Mucosa of stomach (tissue), 1 donor: ENCODE measurements at regions not wholly inside any gene's neighbourhood (a gene's known extent, or its start where the extent isn't known, plus 50 kb on each side); places are given as distances from the start of the nearest gene placed in this dataset.

Source experiments
- H3K27me3 ChIP-seq: one replicate; pipeline ENCODE4 v1.7.0; 2013; ENCODE audit warnings: mild to moderate bottlenecking, low read length; ENCODE audit not compliant: control insufficient read depth, insufficient read depth
- H3K36me3 ChIP-seq: one replicate; pipeline ENCODE4 v1.7.0; 2013; ENCODE audit warnings: low read length; ENCODE audit not compliant: control insufficient read depth, insufficient read depth
- H3K4me1 ChIP-seq: one replicate; pipeline ENCODE4 v1.7.0; 2013; ENCODE audit warnings: mild to moderate bottlenecking, low read length; ENCODE audit not compliant: control insufficient read depth, insufficient read depth
- H3K4me3 ChIP-seq: one replicate; pipeline ENCODE4 v1.7.0; 2013; ENCODE audit warnings: low read length
- H3K9ac ChIP-seq: one replicate; pipeline ENCODE4 v1.7.0; 2013; ENCODE audit warnings: mild to moderate bottlenecking, low read length, moderate library complexity
- H3K9me3 ChIP-seq: one replicate; pipeline ENCODE4 v1.7.0; 2013; ENCODE audit warnings: mild to moderate bottlenecking, low read length, moderate library complexity; ENCODE audit not compliant: control insufficient read depth
- donor health status: Pancreatic carcinoma.

DNA sequence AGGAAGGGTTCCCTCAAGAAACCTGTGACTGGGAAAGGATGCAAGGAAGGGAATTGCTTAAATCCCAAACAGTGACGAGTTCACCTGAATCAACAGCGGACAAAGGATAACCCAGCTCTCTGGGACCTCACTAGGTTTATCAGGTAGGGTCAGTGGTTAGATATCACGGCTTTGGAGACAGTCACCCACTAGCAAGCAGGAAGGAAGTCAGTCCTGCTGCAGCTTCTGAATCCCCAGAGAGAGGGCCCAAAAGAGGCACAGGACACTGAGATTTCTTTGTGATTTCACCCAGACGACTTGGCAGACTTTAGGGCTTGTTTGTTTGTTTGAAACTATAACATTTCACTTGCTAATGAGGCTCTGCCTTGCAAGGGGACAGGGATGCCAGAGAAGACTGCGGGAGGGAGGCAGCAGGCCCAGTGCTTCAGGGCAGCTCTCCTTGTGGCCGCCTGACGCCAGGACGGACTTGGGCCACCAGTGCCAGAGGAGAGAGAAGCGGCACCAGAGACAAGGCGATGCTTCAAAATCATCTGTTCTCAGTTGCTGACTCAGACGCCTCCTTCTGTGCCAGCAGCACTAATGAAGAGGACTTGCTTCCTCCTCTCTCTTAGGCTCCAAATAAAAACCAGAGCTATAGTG is 275.6 kb upstream of the SLC30A5 start:
- no peaks in the 10 kb centered on the region for H3K9me3 ChIP-seq
- peaks cover 4% of the 10 kb centered on the region for H3K27me3 ChIP-seq
- H3K36me3 ChIP-seq, result no peaks in the 10 kb centered on the region
- H3K4me1 ChIP-seq, result no peaks in the 10 kb centered on the region
- no peak overlapping the region for H3K9ac ChIP-seq
- H3K4me3 ChIP-seq, result no peak overlapping the region

DNA sequence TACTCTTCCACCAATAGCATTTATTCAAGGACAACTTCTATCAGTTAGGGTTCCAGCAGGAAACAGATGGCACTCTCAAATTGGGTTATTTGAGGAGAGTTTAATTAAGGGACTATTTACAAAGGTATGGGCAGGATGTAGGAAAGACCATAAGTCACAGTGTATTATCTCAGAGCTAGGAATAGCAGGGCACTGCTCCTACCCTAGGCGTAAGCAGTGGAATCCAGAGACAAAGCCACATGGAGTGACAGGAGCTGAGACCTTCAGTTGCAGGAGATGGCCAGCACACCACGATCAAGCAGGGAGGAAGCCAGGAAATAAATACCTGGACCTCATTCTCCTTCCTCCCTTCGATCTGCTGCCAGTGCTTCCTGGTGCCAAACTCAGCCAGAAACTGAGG is 274.9 kb upstream of the SLC30A5 start:
- Histone ChIP-seq H3K27me3 (peaks cover 4% of the 10 kb centered on the region), H3K9me3 (no peaks in the 10 kb centered on the region), H3K4me1 (no peaks in the 10 kb centered on the region), H3K9ac (no peak overlapping the region), H3K36me3 (no peaks in the 10 kb centered on the region), H3K4me3 (no peak overlapping the region)

DNA sequence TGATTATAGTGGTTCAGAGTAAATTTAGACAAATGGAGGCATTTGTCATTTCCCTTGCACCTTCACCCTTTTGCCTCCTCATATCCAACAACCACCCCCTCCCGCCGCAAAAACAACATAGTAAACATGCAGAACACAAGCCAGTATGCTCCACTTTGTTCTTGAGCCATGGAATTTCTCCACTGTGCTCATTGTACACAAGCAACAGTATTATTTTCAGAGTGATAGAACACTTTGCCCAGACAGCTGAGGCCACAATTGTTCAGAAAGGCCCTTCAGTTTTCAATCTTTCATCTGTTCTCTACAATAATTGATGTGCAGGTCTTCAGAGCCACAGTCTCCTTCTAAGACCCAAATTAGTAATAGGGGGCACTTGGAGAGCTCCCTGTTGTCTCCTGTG is 272.8 kb upstream of the SLC30A5 start:
- Histone ChIP-seq H3K9me3 (no peaks in the 10 kb centered on the region), H3K9ac (no peak overlapping the region), H3K36me3 (no peaks in the 10 kb centered on the region), H3K27me3 (peaks cover 4% of the 10 kb centered on the region), H3K4me1 (no peaks in the 10 kb centered on the region), H3K4me3 (no peak overlapping the region)

GRCh38 chr5:68822796-68823195 is 271.0 kb upstream of the SLC30A5 start:
- Histone ChIP-seq H3K9ac (no peak overlapping the region), H3K27me3 (peaks cover 4% of the 10 kb centered on the region), H3K36me3 (no peaks in the 10 kb centered on the region), H3K4me1 (no peaks in the 10 kb centered on the region), H3K9me3 (no peaks in the 10 kb centered on the region), H3K4me3 (no peak overlapping the region)

DNA sequence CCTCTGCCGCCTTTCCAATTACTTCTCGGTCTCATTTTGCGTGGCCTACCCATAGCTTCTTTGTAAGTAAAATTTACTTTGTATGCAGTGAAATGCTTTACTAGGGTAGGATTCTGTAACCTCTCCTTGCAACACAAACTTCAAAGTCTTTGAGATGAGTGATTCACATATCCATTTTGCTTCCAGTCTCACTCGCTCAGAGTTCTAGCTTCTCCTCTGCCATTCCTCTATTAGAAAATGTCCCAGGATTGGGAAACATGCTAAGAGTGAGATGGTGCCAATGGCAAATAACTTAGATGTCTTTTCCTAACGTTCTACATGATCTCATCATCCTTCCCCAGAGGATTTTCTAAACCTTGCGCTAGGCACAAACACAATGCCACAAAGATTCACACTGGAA is 270.5 kb upstream of the SLC30A5 start:
- H3K9ac ChIP-seq, result no peak overlapping the region
- peaks cover 4% of the 10 kb centered on the region for H3K27me3 ChIP-seq
- H3K9me3 ChIP-seq, result no peaks in the 10 kb centered on the region
- no peak overlapping the region for H3K4me3 ChIP-seq
- H3K4me1 ChIP-seq, result no peaks in the 10 kb centered on the region
- H3K36me3 ChIP-seq, result no peaks in the 10 kb centered on the region

DNA sequence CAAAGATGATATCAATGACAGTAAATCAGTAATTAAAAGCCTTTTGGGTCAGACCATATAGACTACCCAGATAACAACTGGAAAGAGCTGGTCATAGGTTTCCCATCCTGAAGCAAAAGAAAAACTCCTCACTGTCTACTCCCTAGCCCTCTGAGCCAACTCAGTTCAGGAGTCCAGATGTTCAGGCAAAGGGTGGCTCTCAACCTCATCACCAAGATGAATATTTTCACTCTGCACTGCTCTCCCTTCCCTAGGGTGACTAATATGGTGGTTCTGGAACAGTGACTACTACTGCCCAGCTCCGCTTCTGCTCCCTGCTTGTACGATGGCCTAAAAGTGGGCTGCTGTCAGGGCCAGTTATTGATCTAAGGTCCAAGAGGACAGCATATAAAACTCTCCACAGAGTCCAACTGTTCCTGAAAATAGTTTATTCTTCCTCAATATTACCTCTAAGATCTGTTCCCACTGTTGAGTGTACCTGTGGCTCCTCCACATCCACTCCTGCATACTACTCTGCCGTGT is 263.4 kb upstream of the SLC30A5 start:
- Histone ChIP-seq H3K9ac (no peak overlapping the region), H3K27me3 (no peaks in the 10 kb centered on the region), H3K4me3 (no peak overlapping the region), H3K4me1 (no peaks in the 10 kb centered on the region), H3K36me3 (no peaks in the 10 kb centered on the region), H3K9me3 (no peaks in the 10 kb centered on the region)

GRCh38 chr5:68834491-68834981 is 259.3 kb upstream of the SLC30A5 start:
- Histone ChIP-seq H3K36me3 (no peaks in the 10 kb centered on the region), H3K27me3 (peaks cover 3% of the 10 kb centered on the region), H3K4me3 (no peak overlapping the region), H3K9me3 (no peaks in the 10 kb centered on the region), H3K9ac (no peak overlapping the region), H3K4me1 (no peaks in the 10 kb centered on the region)

DNA sequence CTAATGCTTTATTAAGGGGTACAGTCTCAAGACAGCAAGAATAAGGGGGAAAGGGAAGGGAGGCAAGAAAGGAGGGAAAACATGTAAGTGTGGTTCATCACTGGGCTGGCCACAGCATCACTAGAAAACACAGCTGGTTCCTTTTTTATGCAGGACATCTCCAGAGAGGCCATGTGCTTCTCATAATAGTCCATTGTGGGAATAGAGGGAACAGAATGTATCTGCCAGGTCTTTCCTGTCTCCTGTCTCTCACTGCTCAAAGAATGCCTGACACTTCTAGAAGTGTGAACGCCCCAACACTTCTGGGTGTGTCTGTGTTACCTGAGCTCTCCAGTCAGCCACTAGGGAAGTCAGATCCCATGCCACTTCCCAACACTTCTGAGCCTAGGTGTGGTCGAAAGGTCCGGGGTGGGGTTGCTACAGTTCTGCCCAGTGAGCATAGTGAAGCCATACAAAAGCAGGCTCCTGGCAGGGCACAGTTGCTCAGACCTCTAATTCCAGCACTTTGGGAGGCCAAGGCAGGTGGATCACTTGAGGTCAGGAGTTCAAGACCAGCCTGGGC is 255.6 kb upstream of the SLC30A5 start:
- Histone ChIP-seq H3K4me1 (no peaks in the 10 kb centered on the region), H3K27me3 (peaks cover 3% of the 10 kb centered on the region), H3K9me3 (no peaks in the 10 kb centered on the region), H3K36me3 (no peaks in the 10 kb centered on the region), H3K4me3 (no peak overlapping the region), H3K9ac (no peak overlapping the region)

- H3K9ac ChIP-seq, result no peak overlapping the region
- no peaks in the 10 kb centered on the region for H3K9me3 ChIP-seq
- peaks cover 3% of the 10 kb centered on the region for H3K27me3 ChIP-seq
- H3K4me3 ChIP-seq, result no peak overlapping the region
- no peaks in the 10 kb centered on the region for H3K36me3 ChIP-seq
- no peaks in the 10 kb centered on the region for H3K4me1 ChIP-seq
Observed at GRCh38 chr5:68839019-68839552, 254.7 kb upstream of the SLC30A5 start.

DNA sequence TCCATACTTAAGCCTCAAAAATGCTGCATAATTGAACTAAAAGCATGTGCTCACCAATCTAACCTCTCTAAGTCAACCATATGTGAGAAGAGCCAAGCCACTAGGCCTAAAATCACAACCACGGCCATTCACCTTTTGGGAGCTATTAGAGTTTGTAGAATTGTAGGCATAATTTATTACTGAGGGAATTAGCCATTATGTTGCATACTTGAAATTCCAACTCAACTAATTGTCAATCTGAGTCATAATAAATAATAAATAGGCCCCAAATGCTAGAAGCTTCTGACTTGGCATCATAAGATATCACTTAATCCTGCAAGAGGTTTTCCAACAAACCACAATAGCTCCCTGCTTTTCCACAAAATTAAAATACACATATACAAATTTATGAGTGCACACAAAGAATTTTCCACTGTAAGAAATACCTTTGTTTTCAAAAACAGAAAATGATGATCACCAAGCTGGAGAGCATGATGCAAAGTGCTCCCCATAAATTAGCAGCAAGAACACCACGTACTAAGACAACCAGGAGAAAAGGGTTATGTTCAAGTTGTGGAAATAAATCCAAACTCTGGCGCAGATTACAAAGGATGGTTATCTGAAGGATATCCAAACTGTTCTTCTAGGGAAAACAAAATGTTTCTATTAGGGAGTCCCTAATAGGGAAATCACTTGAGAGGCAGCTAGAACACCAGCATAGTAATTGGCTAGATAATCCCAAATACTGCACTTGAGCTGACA is 250.0 kb upstream of the SLC30A5 start:
- no peaks in the 10 kb centered on the region for H3K36me3 ChIP-seq
- no peaks in the 10 kb centered on the region for H3K4me1 ChIP-seq
- H3K4me3 ChIP-seq, result no peak overlapping the region
- H3K27me3 ChIP-seq, result peaks cover 3% of the 10 kb centered on the region
- no peak overlapping the region for H3K9ac ChIP-seq
- H3K9me3 ChIP-seq, result no peaks in the 10 kb centered on the region

DNA sequence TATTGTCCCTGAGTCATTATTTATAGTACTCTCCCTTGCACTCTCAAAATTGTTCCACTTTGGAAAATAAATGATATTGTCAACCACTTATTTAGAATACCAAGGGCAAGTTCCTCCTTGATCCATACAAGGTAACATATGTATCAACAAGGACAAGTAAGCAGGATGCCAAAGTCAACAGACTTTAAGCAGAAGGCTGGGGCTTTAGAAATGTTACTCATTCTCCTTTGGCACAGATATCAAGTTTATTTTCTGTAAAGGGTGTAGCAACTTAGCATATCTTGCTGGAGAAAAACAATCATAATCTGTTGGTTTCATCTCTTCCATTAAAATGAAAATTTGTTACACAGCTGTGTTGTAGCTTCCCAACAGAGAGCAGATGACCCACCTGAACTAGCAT is 248.7 kb upstream of the SLC30A5 start:
- H3K9ac ChIP-seq, result no peak overlapping the region
- H3K9me3 ChIP-seq, result no peaks in the 10 kb centered on the region
- H3K36me3 ChIP-seq, result no peaks in the 10 kb centered on the region
- H3K4me3 ChIP-seq, result no peak overlapping the region
- H3K27me3 ChIP-seq, result no peaks in the 10 kb centered on the region
- no peaks in the 10 kb centered on the region for H3K4me1 ChIP-seq

- Histone ChIP-seq H3K9me3 (no peaks in the 10 kb centered on the region), H3K27me3 (no peaks in the 10 kb centered on the region), H3K36me3 (no peaks in the 10 kb centered on the region), H3K4me3 (no peak overlapping the region), H3K9ac (no peak overlapping the region), H3K4me1 (no peaks in the 10 kb centered on the region)
Observed at GRCh38 chr5:68846828-68847227, 247.0 kb upstream of the SLC30A5 start.
